Neural cell (in vitro differentiated cells): ENCODE measurements at regions not wholly inside any gene's neighbourhood (a gene's known extent, or its start where the extent isn't known, plus 50 kb on each side); places are given as distances from the start of the nearest gene placed in this dataset.

Experiments used
- H2AFZ ChIP-seq: fragments of 200-600, 300-800 bp; sonication (generic), shearing (Covaris generic); 2 replicates; pipeline ENCODE4 v1.6.0; 2014; ENCODE audit warnings: low read depth, mild to moderate bottlenecking, antibody characterized with exemption, low read length, moderate library complexity
- H3F3A ChIP-seq: fragments of 200-600 bp; shearing (Covaris generic); 2 replicates; pipeline ENCODE4 v1.6.1; 2016; ENCODE audit warnings: mild to moderate bottlenecking, moderate library complexity, mixed read lengths, antibody characterized with exemption, low read length; ENCODE audit not compliant: insufficient read depth, poor library complexity, severe bottlenecking
- H3K27ac ChIP-seq: fragments of 200-600, 300-800 bp; sonication (generic), shearing (Covaris generic); 2 replicates; pipeline ENCODE4 v1.5.1; 2014; ENCODE audit warnings: mild to moderate bottlenecking, low read length, moderate library complexity
- H3K27me3 ChIP-seq: fragments of 300-800, 200-600 bp; sonication (generic), shearing (Covaris generic); 2 replicates; pipeline ENCODE4 v1.6.0; 2014; ENCODE audit warnings: mild to moderate bottlenecking, low read depth, low read length, moderate library complexity; ENCODE audit not compliant: insufficient read depth
- H3K36me3 ChIP-seq: fragments of 300-800, 200-600 bp; sonication (generic), shearing (Covaris generic); 2 replicates; pipeline ENCODE4 v1.5.1; 2014; ENCODE audit warnings: mild to moderate bottlenecking, antibody characterized with exemption, low read length, moderate library complexity; ENCODE audit not compliant: insufficient read depth
- H3K4me2 ChIP-seq: fragments of 300-800, 200-600 bp; sonication (generic), shearing (Covaris generic); 2 replicates; pipeline ENCODE4 v1.6.0; 2014; ENCODE audit warnings: mild to moderate bottlenecking, low read length
- H3K4me3 ChIP-seq: fragments of 300-800, 200-600 bp; sonication (generic), shearing (Covaris generic); 2 replicates; pipeline ENCODE4 v1.5.1; 2014; ENCODE audit warnings: mild to moderate bottlenecking, low read length, moderate library complexity
- H3K79me2 ChIP-seq: fragments of 200-600 bp; shearing (Covaris generic); replicated peaks from 2 replicates; pipeline ENCODE4 v1.6.0; 2014; ENCODE audit warnings: mild to moderate bottlenecking, low read length, moderate library complexity; ENCODE audit not compliant: insufficient read depth
- H3K9ac ChIP-seq: fragments of 300-800, 200-600 bp; sonication (generic), shearing (Covaris generic); 2 replicates; pipeline ENCODE4 v1.6.1; 2016; ENCODE audit warnings: mild to moderate bottlenecking, low read length, mixed read lengths
- H3K9me2 ChIP-seq: fragments of 200-600 bp; shearing (Covaris generic); 2 replicates; pipeline ENCODE4 v1.6.1; 2016; ENCODE audit warnings: mild to moderate bottlenecking, low read length, mixed read lengths; ENCODE audit not compliant: insufficient read depth
- H3K9me3 ChIP-seq: fragments of 200-600, 300-800 bp; sonication (generic), shearing (Covaris generic); 2 replicates; pipeline ENCODE4 v1.6.1; 2016; ENCODE audit warnings: mild to moderate bottlenecking, mixed run types, low read length, moderate library complexity, mixed read lengths
- H4K20me1 ChIP-seq: fragments of 200-600 bp; shearing (Covaris generic); 2 replicates; pipeline ENCODE4 v1.6.1; 2016; ENCODE audit warnings: mild to moderate bottlenecking, mixed run types; ENCODE audit not compliant: insufficient read depth
- EP300 ChIP-seq: fragments of 450-650 bp; conservative IDR thresholded peaks from 2 replicates; pipeline ENCODE4 v1.6.1; 2014; ENCODE audit warnings: antibody characterized with exemption, mild to moderate bottlenecking, moderate library complexity; ENCODE audit not compliant: poor library complexity, severe bottlenecking
- EZH2 ChIP-seq: fragments of 200-600, 300-800 bp; shearing (Covaris generic), sonication (generic); IDR thresholded peaks from 2 replicates; pipeline ENCODE4 v1.6.1; 2014; ENCODE audit warnings: antibody characterized with exemption, low read length, borderline replicate concordance, mild to moderate bottlenecking; ENCODE audit not compliant: insufficient read depth, poor library complexity, severe bottlenecking
- MXI1 ChIP-seq: fragments of 450-650 bp; conservative IDR thresholded peaks from 2 replicates; pipeline ENCODE4 v1.6.1; 2014; ENCODE audit warnings: antibody characterized with exemption, mild to moderate bottlenecking; ENCODE audit not compliant: poor library complexity, severe bottlenecking
- POLR2AphosphoS5 ChIP-seq: IDR thresholded peaks from 2 replicates; pipeline ENCODE4 v1.6.1; 2012
- RAD21 ChIP-seq: fragments of 450-650 bp; conservative IDR thresholded peaks from 2 replicates; pipeline ENCODE4 v1.6.1; 2014; ENCODE audit warnings: antibody characterized with exemption, mild to moderate bottlenecking, moderate library complexity
- SMC3 ChIP-seq: fragments of 450-650 bp; conservative IDR thresholded peaks from 2 replicates; pipeline ENCODE4 v1.6.1; 2014; ENCODE audit warnings: antibody characterized with exemption, mild to moderate bottlenecking, moderate library complexity; ENCODE audit not compliant: poor library complexity
- TAF1 ChIP-seq: IDR thresholded peaks from 2 replicates; pipeline ENCODE4 v1.6.1; 2012; ENCODE audit warnings: low read depth
- TF ChIP-seq, protein P1 (sequence below): IDR thresholded peaks from 2 replicates; pipeline ENCODE4 v1.6.1; 2012; ENCODE audit warnings: borderline replicate concordance
- TF ChIP-seq, protein P2 (sequence below): fragments of 450-650 bp; IDR thresholded peaks from 2 replicates; pipeline ENCODE4 v1.5.1; 2014; ENCODE audit warnings: antibody characterized with exemption, mild to moderate bottlenecking, moderate library complexity; ENCODE audit not compliant: poor library complexity, severe bottlenecking

DNA sequence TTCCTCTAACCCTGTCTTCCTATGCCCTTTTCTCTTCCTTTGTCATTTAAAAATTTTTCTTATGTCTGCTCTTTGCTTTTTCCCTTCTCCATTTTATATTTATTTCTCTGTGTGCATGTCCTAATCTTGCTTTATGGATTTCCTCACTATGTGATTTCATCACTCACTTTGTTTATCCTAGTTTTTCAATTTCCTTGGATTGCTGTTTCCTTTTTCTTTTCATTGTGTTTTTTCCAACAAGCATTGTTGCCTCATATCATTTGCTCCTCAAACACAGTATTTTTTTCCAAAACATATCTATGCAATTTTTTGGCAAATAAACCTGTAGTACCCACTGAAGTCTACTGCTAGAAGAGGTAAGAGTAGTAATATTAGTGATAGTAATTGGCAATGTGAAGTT, 67.4 kb upstream of the PNPT1 start:
- no peak overlapping the region for H3K27ac ChIP-seq
- no peak overlapping the region for H2AFZ ChIP-seq

GRCh38 chr2:55760125-55760524, 66.5 kb upstream of the PNPT1 start:
- no peak overlapping the region for H2AFZ ChIP-seq
- H3K4me3 ChIP-seq = no peak overlapping the region
- no peak overlapping the region for H3K4me2 ChIP-seq
- TF ChIP-seq RAD21 (no peak), POLR2AphosphoS5 (no peak), EZH2 (no peak), EP300 (no peak), TAF1 (no peak), MXI1 (no peak)
- TF ChIP-seq, protein P1, sequence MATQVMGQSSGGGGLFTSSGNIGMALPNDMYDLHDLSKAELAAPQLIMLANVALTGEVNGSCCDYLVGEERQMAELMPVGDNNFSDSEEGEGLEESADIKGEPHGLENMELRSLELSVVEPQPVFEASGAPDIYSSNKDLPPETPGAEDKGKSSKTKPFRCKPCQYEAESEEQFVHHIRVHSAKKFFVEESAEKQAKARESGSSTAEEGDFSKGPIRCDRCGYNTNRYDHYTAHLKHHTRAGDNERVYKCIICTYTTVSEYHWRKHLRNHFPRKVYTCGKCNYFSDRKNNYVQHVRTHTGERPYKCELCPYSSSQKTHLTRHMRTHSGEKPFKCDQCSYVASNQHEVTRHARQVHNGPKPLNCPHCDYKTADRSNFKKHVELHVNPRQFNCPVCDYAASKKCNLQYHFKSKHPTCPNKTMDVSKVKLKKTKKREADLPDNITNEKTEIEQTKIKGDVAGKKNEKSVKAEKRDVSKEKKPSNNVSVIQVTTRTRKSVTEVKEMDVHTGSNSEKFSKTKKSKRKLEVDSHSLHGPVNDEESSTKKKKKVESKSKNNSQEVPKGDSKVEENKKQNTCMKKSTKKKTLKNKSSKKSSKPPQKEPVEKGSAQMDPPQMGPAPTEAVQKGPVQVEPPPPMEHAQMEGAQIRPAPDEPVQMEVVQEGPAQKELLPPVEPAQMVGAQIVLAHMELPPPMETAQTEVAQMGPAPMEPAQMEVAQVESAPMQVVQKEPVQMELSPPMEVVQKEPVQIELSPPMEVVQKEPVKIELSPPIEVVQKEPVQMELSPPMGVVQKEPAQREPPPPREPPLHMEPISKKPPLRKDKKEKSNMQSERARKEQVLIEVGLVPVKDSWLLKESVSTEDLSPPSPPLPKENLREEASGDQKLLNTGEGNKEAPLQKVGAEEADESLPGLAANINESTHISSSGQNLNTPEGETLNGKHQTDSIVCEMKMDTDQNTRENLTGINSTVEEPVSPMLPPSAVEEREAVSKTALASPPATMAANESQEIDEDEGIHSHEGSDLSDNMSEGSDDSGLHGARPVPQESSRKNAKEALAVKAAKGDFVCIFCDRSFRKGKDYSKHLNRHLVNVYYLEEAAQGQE = no peak
- TF ChIP-seq, protein P2, sequence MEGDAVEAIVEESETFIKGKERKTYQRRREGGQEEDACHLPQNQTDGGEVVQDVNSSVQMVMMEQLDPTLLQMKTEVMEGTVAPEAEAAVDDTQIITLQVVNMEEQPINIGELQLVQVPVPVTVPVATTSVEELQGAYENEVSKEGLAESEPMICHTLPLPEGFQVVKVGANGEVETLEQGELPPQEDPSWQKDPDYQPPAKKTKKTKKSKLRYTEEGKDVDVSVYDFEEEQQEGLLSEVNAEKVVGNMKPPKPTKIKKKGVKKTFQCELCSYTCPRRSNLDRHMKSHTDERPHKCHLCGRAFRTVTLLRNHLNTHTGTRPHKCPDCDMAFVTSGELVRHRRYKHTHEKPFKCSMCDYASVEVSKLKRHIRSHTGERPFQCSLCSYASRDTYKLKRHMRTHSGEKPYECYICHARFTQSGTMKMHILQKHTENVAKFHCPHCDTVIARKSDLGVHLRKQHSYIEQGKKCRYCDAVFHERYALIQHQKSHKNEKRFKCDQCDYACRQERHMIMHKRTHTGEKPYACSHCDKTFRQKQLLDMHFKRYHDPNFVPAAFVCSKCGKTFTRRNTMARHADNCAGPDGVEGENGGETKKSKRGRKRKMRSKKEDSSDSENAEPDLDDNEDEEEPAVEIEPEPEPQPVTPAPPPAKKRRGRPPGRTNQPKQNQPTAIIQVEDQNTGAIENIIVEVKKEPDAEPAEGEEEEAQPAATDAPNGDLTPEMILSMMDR = no peak
- no peaks in the 10 kb centered on the region for H4K20me1 ChIP-seq
- no peak overlapping the region for H3K27ac ChIP-seq
- no peaks in the 10 kb centered on the region for H3K9me2 ChIP-seq
- H3K36me3 ChIP-seq = no peaks in the 10 kb centered on the region
- H3K9ac ChIP-seq = no peak overlapping the region
- no peaks in the 10 kb centered on the region for H3F3A ChIP-seq
- no peaks in the 10 kb centered on the region for H3K79me2 ChIP-seq
- H3K9me3 ChIP-seq = no peaks in the 10 kb centered on the region
- H3K27me3 ChIP-seq = no peaks in the 10 kb centered on the region

More for the DNA sequence above, 67.4 kb upstream of the PNPT1 start:
- TF ChIP-seq RAD21 = no peak
- TF ChIP-seq, protein P2 = no peak
- TF ChIP-seq POLR2AphosphoS5 = no peak
- TF ChIP-seq TAF1 = no peak
- no peak for TF ChIP-seq SMC3
- TF ChIP-seq, protein P1 = no peak
- TF ChIP-seq EP300 = no peak
- TF ChIP-seq MXI1 = no peak
- no peak for TF ChIP-seq EZH2
- Histone ChIP-seq H3K9me3 (no peaks in the 10 kb centered on the region), H3K4me2 (no peak overlapping the region), H3K36me3 (no peaks in the 10 kb centered on the region), H3F3A (no peaks in the 10 kb centered on the region), H3K4me3 (no peak overlapping the region), H3K9ac (no peak overlapping the region), H3K79me2 (no peaks in the 10 kb centered on the region), H4K20me1 (no peaks in the 10 kb centered on the region), H3K27me3 (no peaks in the 10 kb centered on the region), H3K9me2 (no peaks in the 10 kb centered on the region)
